ENCODE measurements at regions not wholly inside any gene's neighbourhood (a gene's known extent, or its start where the extent isn't known, plus 50 kb on each side); places are given as distances from the start of the nearest gene placed in this dataset.

DNA sequence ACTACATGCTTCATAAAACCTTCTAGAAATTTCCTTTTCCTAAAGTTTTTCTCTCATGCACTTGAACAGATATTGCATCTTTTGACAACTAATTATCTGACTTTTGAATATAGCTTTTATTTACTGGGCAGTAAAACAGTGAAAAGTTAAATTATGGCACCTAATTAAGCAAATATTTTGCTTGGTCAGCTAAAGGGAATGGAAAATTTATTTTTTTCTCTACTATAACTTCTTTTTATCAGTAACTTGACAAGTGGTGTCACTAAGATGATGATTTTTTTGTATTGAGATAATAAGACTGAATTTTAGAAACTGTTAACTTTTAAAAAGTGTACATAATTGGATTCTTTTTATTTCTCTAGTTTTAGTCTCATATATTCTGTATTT lies 351.6 kb downstream of the PIK3C3 start:
- TF ChIP-seq, protein P1, sequence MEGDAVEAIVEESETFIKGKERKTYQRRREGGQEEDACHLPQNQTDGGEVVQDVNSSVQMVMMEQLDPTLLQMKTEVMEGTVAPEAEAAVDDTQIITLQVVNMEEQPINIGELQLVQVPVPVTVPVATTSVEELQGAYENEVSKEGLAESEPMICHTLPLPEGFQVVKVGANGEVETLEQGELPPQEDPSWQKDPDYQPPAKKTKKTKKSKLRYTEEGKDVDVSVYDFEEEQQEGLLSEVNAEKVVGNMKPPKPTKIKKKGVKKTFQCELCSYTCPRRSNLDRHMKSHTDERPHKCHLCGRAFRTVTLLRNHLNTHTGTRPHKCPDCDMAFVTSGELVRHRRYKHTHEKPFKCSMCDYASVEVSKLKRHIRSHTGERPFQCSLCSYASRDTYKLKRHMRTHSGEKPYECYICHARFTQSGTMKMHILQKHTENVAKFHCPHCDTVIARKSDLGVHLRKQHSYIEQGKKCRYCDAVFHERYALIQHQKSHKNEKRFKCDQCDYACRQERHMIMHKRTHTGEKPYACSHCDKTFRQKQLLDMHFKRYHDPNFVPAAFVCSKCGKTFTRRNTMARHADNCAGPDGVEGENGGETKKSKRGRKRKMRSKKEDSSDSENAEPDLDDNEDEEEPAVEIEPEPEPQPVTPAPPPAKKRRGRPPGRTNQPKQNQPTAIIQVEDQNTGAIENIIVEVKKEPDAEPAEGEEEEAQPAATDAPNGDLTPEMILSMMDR (conservative IDR thresholded peaks at IDR 0.05; ENCODE audit: low read length), result no peak
- no peak for TF ChIP-seq EZH2phosphoT487 (IDR thresholded peaks at IDR 0.05; ENCODE audit: borderline replicate concordance)
